HepG2 (cell line): ENCODE measurements at regions not wholly inside any gene's neighbourhood (a gene's known extent, or its start where the extent isn't known, plus 50 kb on each side); places are given as distances from the start of the nearest gene placed in this dataset.

Experiments
- ATAC-seq: fragments of 200-7000 bp; cut with Tn5 transposase; 3 replicates; pipeline ENCODE4 v1.9.1; 2020; ENCODE audit warnings: mild to moderate bottlenecking, moderate library complexity
- BruUV-seq: library from RNA; stranded (reverse); fragments of 400-500 nt; replicated peaks from 2 replicates; lab custom pipeline; 2021; lab: Mats Ljungman, UMichigan
- CTCF ChIA-PET: fragments of 300-600 bp; formaldehyde crosslinking; extraction: SDS; loops from one replicate; lab custom pipeline; 2021; ENCODE audit warnings: low total read pairs, inconsistent platforms, low intra/inter-chr PET ratio; lab: Yijun Ruan, JAX
- POLR2A ChIA-PET: fragments of 350-600 bp; sonication (Branson Sonifier 250); formaldehyde crosslinking; loops from one replicate; lab custom pipeline; 2020; ENCODE audit warnings: antibody characterized with exemption, inconsistent platforms; lab: Yijun Ruan, JAX
- DNase-seq: peaks from one replicate; pipeline ENCODE4 v3.0.0-alpha.2; 2015; ENCODE audit warnings: low spot score
- FAIRE-seq: peaks from 3 replicates; lab custom pipeline; 2011; peaks lifted over from hg19 to GRCh38; lab: Jason Lieb, UNC
- H2AFZ ChIP-seq: one replicate; pipeline ENCODE4 v1.6.1; 2011; ENCODE audit warnings: low read length, inconsistent platforms
- H3K27ac ChIP-seq: fragments of 300-600 bp; 3 replicates; pipeline ENCODE4 v1.8.0; 2011; ENCODE audit warnings: mixed run types, mild to moderate bottlenecking, mixed read lengths, low read length, inconsistent platforms; ENCODE audit not compliant: insufficient read depth; ENCODE audit errors: extremely low read length
- H3K27me3 ChIP-seq, 2 experiments: fragments of 200-600 bp in 1 of 2; 2 replicates in 1 of 2; 3 replicates in 1 of 2; pipeline versions ENCODE4 v1.6.0 to v1.8.0; 2011; ENCODE audit warnings: low read length in 2 of 2, mild to moderate bottlenecking in 2 of 2, moderate library complexity in 2 of 2, inconsistent platforms in 1 of 2; ENCODE audit not compliant: insufficient read depth in 2 of 2, control insufficient read depth in 1 of 2
- H3K36me3 ChIP-seq, 2 experiments: fragments of 200-600 bp in 1 of 2; replicated peaks in 1 of 2; 2 replicates in 1 of 2; 3 replicates in 1 of 2; pipeline versions ENCODE4 v1.5.1 to v1.8.0; 2011; ENCODE audit warnings: low read length in 2 of 2, inconsistent platforms in 1 of 2; ENCODE audit not compliant: insufficient read depth in 2 of 2, control insufficient read depth in 1 of 2
- H3K4me1 ChIP-seq: 2 replicates; pipeline ENCODE4 v1.5.1; 2012; ENCODE audit warnings: low read length, inconsistent platforms; ENCODE audit not compliant: insufficient read depth
- H3K4me2 ChIP-seq: 2 replicates; pipeline ENCODE4 v1.6.0; 2011; ENCODE audit warnings: low read depth, low read length, inconsistent platforms
- H3K4me3 ChIP-seq, 3 experiments: fragments of 200-600 bp in 1 of 3; sonication (generic), shearing (Covaris generic) in 1 of 3; replicated peaks in 1 of 3; 2 replicates each; pipeline ENCODE4 v1.5.1; 2011 to 2016; ENCODE audit warnings: low read length in 3 of 3, inconsistent platforms in 2 of 3, low read depth in 2 of 3, mild to moderate bottlenecking in 2 of 3, control low read depth in 1 of 3, mixed read lengths in 1 of 3; ENCODE audit not compliant: insufficient read depth in 1 of 3
- H3K79me2 ChIP-seq: one replicate; pipeline ENCODE4 v1.6.1; 2011; ENCODE audit warnings: low read length, inconsistent platforms; ENCODE audit not compliant: insufficient read depth
- H3K9ac ChIP-seq: 2 replicates; pipeline ENCODE4 v1.6.0; 2011; ENCODE audit warnings: mild to moderate bottlenecking, low read depth, low read length, inconsistent platforms; ENCODE audit not compliant: insufficient read depth
- H3K9me3 ChIP-seq: 2 replicates; pipeline ENCODE4 v1.5.1; 2012; ENCODE audit warnings: mild to moderate bottlenecking, low read length
- H4K20me1 ChIP-seq: 2 replicates; pipeline ENCODE4 v1.6.0; 2011; ENCODE audit warnings: inconsistent platforms, mild to moderate bottlenecking, low read length, moderate library complexity; ENCODE audit not compliant: insufficient read depth
- CBFB ChIP-seq: sonication (generic); formaldehyde crosslinking; IDR thresholded peaks from 2 replicates; pipeline ENCODE4 v1.4.0; 2020; ENCODE audit warnings: missing genetic modification reagents
- CENPBD1 ChIP-seq: sonication (generic); formaldehyde crosslinking; IDR thresholded peaks from 2 replicates; pipeline ENCODE4 v1.8.0; 2022; ENCODE audit warnings: missing genetic modification reagents, low read depth, mild to moderate bottlenecking, borderline replicate concordance
- GATA4 ChIP-seq: sonication (generic); IDR thresholded peaks from 2 replicates; pipeline ENCODE4 v1.6.1; 2016; ENCODE audit warnings: antibody characterized with exemption, low read depth, borderline replicate concordance
- GMEB2 ChIP-seq: IDR thresholded peaks from 2 replicates; pipeline ENCODE4 v1.6.1; 2016; ENCODE audit warnings: missing biosample characterization, missing genetic modification reagents, low read depth
- IKZF4 ChIP-seq: sonication (generic); formaldehyde crosslinking; IDR thresholded peaks from 2 replicates; pipeline ENCODE4 v1.5.1; 2020; ENCODE audit warnings: borderline replicate concordance, mild to moderate bottlenecking, low read depth, missing genetic modification reagents; ENCODE audit errors: not compliant biosample characterization
- IRF9 ChIP-seq: sonication (generic); formaldehyde crosslinking; IDR thresholded peaks from 2 replicates; pipeline ENCODE4 v1.8.0; 2022; ENCODE audit warnings: missing genetic modification reagents, mild to moderate bottlenecking, borderline replicate concordance
- SNRNP70 ChIP-seq: fragments of 200-400 bp; formaldehyde crosslinking; IDR thresholded peaks from 2 replicates; pipeline ENCODE4 v1.6.1; 2017; ENCODE audit warnings: mild to moderate bottlenecking, low read depth, low read length, moderate library complexity
- ZNF234 ChIP-seq: sonication (generic); formaldehyde crosslinking; conservative IDR thresholded peaks from 2 replicates; pipeline ENCODE4 v1.5.1; 2020; ENCODE audit warnings: mild to moderate bottlenecking, missing genetic modification reagents
- ZNF740 ChIP-seq: sonication (generic); formaldehyde crosslinking; IDR thresholded peaks from 2 replicates; pipeline ENCODE4 v1.4.0; 2020; ENCODE audit warnings: missing genetic modification reagents
- whole genome bisulfite sequencing: methylation state at CpG from one replicate; pipeline ENCODE4 v1.1.6; 2017; ENCODE audit warnings: low lambda C conversion rate; 5-methylcytosine and 5-hydroxymethylcytosine counted together
- in situ Hi-C: cut with HindIII; loops from 2 replicates; pipeline ENCODE4 v1.10.0; 2017; ENCODE audit warnings: low pct_unique_long_range_greater_than_20kb; ENCODE audit not compliant: extremely low pct_ligation_motif_present
- intact Hi-C: fragments of 100-400 bp; cut with micrococcal nuclease; formaldehyde crosslinking; loops from one replicate; pipeline ENCODE4 v1.10.0; 2022; ENCODE audit not compliant: unreplicated experiment

GRCh38 chr17:56648806-56649205 is 55.3 kb downstream of the NOG start:
- intact Hi-C loops: no loop called here
- POLR2A ChIA-PET: no interaction called here

More at GRCh38 chr17:56648806-56649205, 55.3 kb downstream of the NOG start:
- Histone ChIP-seq H3K4me1 (no peaks in the 10 kb centered on the region), H3K27ac (no peak overlapping the region), H3K27me3 (peaks cover 0 to 6% of the 10 kb centered on the region in 2 experiments; a peak in 2 of 5 replicates), H3K4me2 (no peak overlapping the region), H3K79me2 (no peaks in the 10 kb centered on the region), H4K20me1 (no peaks in the 10 kb centered on the region), H3K36me3 (no peaks in the 10 kb centered on the region), H2AFZ (no peak overlapping the region), H3K9me3 (no peaks in the 10 kb centered on the region), H3K9ac (no peak overlapping the region), H3K4me3 (no peak overlapping the region)
- no peak for ATAC-seq
- no peak for DNase-seq
- in situ Hi-C loops: no loop called here
- 0% methylated on average over 2 of the region's 2 CpGs for WGBS
- CTCF ChIA-PET: no interaction called here
- FAIRE-seq: no peak
- TF ChIP-seq IKZF4 (no peak), SNRNP70 (no peak), GATA4 (no peak), IRF9 (no peak), ZNF740 (CRISPR knock-in tag) (no peak), GMEB2 (CRISPR knock-in tag) (no peak), CENPBD1 (CRISPR knock-in tag) (no peak), CBFB (CRISPR knock-in tag) (no peak), ZNF234 (CRISPR knock-in tag) (no peak)
- no TSS peak for BruUV-seq
